GM18502 (cell line): ENCODE measurements at regions not wholly inside any gene's neighbourhood (a gene's known extent, or its start where the extent isn't known, plus 50 kb on each side); places are given as distances from the start of the nearest gene placed in this dataset.
A peak's percentile ranks its signal among the peaks of the same experiment; 100 is the strongest.
"Not testable (repeated sequence)": the region's sequence is repeated elsewhere in the genome, so short reads cannot be mapped to it uniquely, and the experiment has no call there.

Experiments used
- ATAC-seq: cut with Tn5 transposase; IDR thresholded peaks from one replicate; pipeline ENCODE4 v1.9.1; 2021; ENCODE audit warnings: mild to moderate bottlenecking; ENCODE audit not compliant: unreplicated experiment, poor library complexity

- no peak for ATAC-seq
These were observed 84.7 kb downstream of the SCN11A start for GRCh38 chr3:38966811-38967692.

- no peak for ATAC-seq
These were observed 87.1 kb downstream of the SCN11A start for GRCh38 chr3:38964646-38965045.

DNA sequence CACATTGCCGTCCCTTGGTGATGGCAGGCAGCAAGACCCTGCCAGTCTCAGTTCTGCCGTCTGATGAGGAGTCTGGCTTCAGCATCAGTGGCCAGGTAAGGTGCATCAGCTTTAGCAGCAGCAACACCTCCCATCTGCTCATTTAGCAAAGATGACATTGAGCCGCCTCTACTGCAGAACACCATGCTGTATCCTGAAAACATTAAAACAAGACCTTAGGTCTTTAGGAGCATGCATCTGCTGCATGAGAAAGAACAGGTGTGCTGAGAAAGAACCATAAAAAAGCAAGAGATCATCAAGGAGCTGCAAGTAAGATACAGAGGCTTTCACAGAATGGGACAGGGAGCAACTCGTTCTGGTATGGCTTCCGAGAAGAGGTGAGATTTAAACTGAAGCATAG lies 87.5 kb downstream of the SCN11A start:
- ATAC-seq, result no peak

GRCh38 chr3:38960953-38961622 lies 90.7 kb downstream of the SCN11A start:
- ATAC-seq, result peak; percentile 76

DNA sequence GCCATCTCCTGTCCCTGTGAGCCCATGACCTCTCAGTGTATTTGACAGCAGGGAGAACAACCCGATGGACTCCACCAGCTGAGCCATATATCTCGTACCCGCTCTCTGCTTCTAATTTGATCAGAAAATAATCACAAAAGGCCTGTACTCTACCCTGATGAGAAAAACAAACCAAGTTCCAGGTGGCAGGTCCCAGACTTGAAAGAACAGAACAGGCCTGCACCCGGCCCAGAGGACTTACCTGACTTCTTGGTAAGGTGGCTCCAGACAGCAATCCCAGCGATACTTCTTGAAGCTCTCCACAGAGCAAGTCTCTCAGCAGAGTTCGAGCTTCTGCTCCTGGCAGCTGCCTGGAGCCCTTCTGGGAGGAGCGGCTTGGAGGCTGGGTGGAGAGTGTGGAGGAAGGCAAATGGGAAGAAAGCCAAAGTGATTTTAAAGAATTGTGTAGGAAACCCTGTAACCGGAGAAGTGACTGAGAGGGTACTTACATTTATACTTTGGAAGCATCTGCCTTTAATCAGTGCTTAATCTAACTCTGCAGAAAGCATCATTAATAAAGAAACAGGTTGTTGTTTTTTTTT lies 91.6 kb downstream of the SCN11A start:
- no peak for ATAC-seq

GRCh38 chr3:38958026-38958720 lies 93.6 kb downstream of the SCN11A start:
- no peak for ATAC-seq

- ATAC-seq, result no peak
These were observed 94.4 kb downstream of the SCN11A start for GRCh38 chr3:38957296-38957695.

DNA sequence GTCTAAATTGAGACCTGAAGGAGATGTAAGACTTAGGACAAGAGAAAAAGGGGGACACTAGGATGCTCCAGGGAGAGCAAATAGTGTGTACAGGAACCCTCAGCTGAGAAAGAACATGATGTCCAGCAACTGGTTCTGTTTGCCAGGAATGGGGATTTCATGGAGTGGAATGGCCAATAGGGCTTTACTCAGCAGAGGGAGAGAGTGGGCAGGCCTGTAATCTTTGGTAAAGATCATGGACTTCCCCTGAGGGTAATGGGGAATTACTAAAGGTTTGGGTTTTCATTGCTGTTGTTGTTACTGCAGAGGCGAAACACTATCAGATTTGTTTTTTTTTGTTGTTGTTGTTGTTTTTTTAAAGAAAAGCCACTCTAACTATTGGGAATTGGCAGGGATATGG lies 99.0 kb downstream of the SCN11A start:
- no peak for ATAC-seq

DNA sequence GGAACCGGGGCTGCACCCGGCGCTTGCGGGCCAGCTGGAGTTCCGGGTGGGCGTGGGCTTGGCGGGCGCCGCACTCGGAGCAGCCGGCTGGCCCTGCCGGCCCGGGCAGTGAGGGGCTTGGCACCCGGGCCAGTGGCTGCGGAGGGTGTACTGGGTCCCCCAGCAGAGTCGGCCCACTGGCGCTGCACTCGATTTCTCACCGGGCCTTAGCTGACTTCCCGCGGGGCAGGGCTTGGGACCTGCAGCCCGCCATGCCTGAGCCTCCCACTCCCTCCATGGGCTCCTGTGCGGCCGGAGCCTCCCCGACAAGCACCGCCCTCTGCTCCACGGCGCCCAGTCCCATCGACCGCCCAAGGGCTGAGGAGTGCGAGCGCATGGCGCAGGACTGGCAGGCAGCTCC lies 100.6 kb downstream of the SCN11A start:
- ATAC-seq, result not testable (repeated sequence)

GRCh38 chr3:38950581-38950980 lies 101.2 kb downstream of the SCN11A start:
- ATAC-seq, result no peak

DNA sequence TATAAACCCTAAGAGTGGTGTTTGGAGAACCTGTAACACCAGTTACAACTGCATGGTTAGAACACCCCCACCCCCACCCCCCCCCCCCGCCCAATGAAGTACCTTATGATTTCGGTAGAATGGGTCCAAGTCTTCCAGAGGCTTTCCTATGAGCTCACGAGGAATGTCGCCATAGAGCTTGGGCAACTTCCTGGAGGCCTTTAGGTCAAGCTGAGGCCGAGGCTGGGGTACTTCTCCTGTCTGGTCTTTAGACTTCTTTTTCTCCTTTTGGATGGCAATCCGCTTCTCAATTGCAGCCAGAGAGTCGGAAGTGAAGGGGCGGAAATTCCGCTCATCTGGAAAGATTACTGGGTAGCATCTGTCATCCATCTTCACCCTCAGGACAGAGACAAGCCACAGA lies 101.8 kb downstream of the SCN11A start:
- ATAC-seq, result no peak

DNA sequence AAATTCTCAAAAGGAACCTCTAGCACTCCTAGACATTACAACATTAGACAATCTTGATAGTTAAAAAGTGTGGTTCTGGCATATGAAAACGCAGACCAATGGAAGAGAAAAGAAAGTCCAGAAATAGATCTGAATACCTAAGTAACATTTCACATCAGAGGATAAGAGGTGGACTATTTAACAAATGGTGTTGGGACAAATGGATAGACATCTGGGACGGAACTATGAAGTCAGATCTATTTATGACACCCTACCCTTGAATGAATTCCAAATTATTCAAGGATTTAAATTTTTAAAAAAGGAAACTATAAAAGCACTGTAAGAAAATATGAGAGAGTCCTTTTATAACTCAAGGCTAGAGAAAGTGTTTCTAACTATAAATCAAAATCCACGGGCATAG lies 111.3 kb downstream of the SCN11A start:
- ATAC-seq, result no peak

- ATAC-seq, result no peak
These were observed 109.3 kb upstream of the SCN10A start for GRCh38 chr3:38925351-38925750.

DNA sequence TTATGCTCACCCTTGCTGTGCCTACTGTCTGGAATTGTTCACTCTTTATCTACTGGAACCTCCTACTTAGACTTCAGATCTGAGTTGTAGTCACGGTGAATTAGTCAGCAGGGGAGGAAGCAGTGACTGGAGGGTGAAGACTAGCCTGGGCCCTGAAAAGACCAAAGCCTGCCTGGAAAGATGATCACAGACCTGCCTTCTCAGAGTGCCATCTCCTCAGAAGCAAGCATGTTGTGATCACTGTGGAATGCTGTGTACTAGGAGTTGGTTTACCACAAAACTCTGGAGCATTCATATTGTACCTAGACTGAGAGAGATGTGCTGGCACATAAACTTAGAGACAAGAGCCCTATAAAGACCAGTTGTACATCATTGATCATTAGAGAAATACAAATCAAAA lies 100.7 kb upstream of the SCN10A start:
- ATAC-seq, result no peak

DNA sequence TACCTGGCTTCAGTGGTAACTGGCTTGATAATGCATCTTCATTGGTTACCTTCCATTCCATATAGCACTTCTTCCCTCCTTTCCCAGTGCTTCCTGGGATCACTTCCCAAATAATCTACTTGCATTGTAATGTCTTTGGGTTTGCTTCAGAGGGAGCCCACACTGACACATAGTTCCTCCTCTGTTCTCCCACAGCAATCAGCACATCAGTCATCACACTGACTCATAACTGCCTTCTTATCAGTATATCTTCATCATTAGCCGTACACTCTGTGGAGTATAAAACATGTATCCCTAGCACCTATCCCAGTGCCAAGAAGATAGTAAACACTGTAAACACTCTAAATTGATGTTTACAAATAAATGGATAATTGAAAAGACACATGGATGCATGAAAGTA lies 91.4 kb upstream of the SCN10A start:
- no peak for ATAC-seq

GRCh38 chr3:38890426-38890825 lies 74.4 kb upstream of the SCN10A start:
- no peak for ATAC-seq

DNA sequence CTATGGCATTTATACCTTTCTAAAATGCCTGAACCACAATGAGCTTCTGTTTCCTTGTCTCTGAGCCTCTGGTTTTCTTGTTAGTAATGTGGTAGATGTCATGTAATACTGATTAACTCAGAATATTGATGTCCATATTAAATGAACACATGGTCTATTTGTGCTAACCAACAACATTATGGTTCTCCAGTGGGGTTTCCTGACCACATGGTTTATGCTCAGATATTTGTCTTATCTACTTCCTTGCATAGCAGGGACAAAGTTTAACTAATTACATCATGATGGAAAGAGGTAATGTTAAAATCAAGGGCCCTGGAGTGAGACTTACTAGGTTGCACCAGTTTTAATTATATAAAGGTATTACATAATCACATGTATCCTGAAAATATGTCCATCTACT lies 62.6 kb upstream of the SCN10A start:
- ATAC-seq, result no peak
